ENCODE measurements at regions not wholly inside any gene's neighbourhood (a gene's known extent, or its start where the extent isn't known, plus 50 kb on each side); places are given as distances from the start of the nearest gene placed in this dataset.
"Not testable (repeated sequence)": the region's sequence is repeated elsewhere in the genome, so short reads cannot be mapped to it uniquely, and the experiment has no call there.

DNA sequence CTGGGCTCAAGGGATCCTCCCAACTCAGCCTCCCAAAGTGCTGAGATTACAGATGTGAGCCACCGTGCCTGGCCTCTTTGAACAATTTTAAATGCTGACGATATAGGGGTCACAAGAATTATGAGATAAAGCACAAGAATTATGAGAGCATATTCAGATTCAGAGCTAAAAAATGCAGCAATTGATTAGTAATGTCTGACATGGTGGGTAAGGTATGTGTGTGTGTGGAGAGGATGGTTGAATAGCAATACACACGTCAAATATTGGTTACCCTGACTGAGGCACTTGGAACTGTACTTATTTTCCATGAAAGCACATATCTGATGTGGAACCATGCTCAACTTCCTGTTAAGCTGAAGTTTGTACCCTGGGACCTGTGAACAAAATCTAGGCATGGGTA is 115.6 kb downstream of the EOMES start:
- no peak for DNase-seq
- WGBS, 3 donors: 78 to 83% (median 78%) methylated on average over 3 of the region's 3 CpGs
- Histone ChIP-seq H3K4me3 (no peak overlapping the region), H3K4me1 (ENCODE audit: insufficient read depth) (no peaks in the 10 kb centered on the region), H3K27ac (no peak overlapping the region), H3K27me3 (no peaks in the 10 kb centered on the region), H3K9me3 (no peaks in the 10 kb centered on the region), H3K36me3 (no peaks in the 10 kb centered on the region)
- intact Hi-C loops (cut with DNase I): loop anchor here in 1 of 4 donors (5.0 kb wide), 1 partner anchor 44 kb away; no protein-coding TSS in a partner anchor
- TF ChIP-seq CTCF (IDR thresholded peaks at IDR 0.05): no peak
- no peak for TF ChIP-seq POLR2A (IDR thresholded peaks at IDR 0.05)
- TF ChIP-seq EP300 (IDR thresholded peaks at IDR 0.05): no peak

DNA sequence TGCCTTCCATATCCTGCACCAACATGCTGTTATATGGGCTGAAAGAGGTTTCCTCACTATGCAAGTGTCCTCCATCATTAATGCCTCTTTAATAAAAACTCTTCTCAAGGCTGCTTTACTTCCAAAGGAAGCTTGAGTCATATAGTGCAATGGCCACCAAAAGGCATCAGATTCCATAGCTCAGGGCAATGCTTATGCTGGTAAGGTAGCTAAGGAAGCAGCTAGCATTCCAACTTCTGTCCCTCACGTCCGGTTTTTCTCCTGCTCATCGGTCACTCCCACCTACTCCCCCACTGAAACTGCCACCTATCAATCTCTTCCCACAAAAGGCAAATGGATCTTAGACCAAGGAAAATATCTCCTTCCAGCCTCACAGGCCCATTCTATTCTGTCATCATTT is 117.1 kb upstream of the SLC4A7 start:
- H3K4me1 ChIP-seq (ENCODE audit: insufficient read depth); intact Hi-C loops (cut with DNase I); H3K27me3 ChIP-seq; H3K4me3 ChIP-seq; DNase-seq; H3K9me3 ChIP-seq; H3K27ac ChIP-seq; H3K36me3 ChIP-seq: not testable (repeated sequence)
- 87 to 92% (median 92%) methylated on average over 3 of the region's 3 CpGs for WGBS, 3 donors

DNA sequence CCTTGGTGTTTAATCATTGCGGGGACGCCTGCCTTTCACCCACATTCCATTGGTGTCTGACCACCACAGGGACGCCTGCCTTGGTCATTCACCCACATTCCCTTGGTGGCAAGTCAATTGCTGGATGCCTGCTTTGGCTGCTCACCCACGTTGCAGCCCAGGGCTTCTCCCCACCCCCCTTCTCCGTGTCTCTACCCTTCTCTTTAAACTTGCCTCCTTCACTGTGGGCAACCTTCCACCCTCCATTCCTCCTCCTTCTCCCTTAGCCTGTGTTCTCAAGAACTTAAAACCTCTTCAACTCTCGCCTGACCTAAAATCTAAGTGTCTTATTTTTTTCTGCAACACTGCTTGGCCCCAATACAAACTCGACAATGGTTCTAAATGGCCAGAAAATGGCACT is 115.6 kb upstream of the SLC4A7 start:
- H3K27ac ChIP-seq; H3K27me3 ChIP-seq; DNase-seq; H3K9me3 ChIP-seq; H3K4me1 ChIP-seq (ENCODE audit: insufficient read depth); H3K4me3 ChIP-seq; H3K36me3 ChIP-seq; intact Hi-C loops (cut with DNase I): not testable (repeated sequence)
- 81 to 88% (median 85%) methylated on average over 7 of the region's 7 CpGs for WGBS, 3 donors

DNA sequence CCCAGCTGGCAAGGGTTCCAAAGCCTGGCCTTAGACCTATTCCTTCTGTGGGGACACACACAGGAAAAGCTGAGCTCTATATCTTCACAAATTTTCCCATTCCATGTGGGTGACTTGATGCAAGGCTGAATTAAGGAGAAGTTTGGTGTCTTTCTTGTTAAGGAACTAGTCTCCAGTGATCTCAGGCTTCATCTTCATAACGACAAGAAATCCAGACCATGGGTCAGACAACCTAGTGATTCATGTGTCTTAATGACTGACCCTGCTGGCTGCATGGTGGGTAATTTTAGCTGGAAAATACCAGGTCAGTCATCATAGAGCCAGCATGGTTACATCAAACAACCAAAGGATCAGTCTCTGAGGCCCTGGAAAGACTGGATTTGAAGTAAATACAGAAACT is 112.7 kb upstream of the SLC4A7 start:
- no peak for TF ChIP-seq POLR2A (IDR thresholded peaks at IDR 0.05)
- no peak for TF ChIP-seq CTCF (IDR thresholded peaks at IDR 0.05)
- TF ChIP-seq EP300 (IDR thresholded peaks at IDR 0.05): no peak
- H3K4me1 ChIP-seq (ENCODE audit: insufficient read depth): no peaks in the 10 kb centered on the region
- H3K27me3 ChIP-seq: no peaks in the 10 kb centered on the region
- H3K9me3 ChIP-seq: no peaks in the 10 kb centered on the region
- intact Hi-C loops (cut with DNase I): no loop called here
- DNase-seq: no peak
- H3K27ac ChIP-seq: no peak overlapping the region
- 8 to 38% (median 17%) methylated on average over 1 of the region's 1 CpG for WGBS, 3 donors
- H3K36me3 ChIP-seq: no peaks in the 10 kb centered on the region
- H3K4me3 ChIP-seq: no peak overlapping the region

- 1 to 5% (median 2%) methylated on average over 3 of the region's 3 CpGs for WGBS, 3 donors
- DNase-seq: no peak
- intact Hi-C loops (cut with DNase I): no loop called here
- no peaks in the 10 kb centered on the region for H3K27me3 ChIP-seq
- no peaks in the 10 kb centered on the region for H3K9me3 ChIP-seq
- H3K36me3 ChIP-seq: no peaks in the 10 kb centered on the region
- no peak overlapping the region for H3K4me3 ChIP-seq
- H3K4me1 ChIP-seq (ENCODE audit: insufficient read depth): peaks cover 1% of the 10 kb centered on the region
- TF ChIP-seq CTCF (IDR thresholded peaks at IDR 0.05): no peak
- TF ChIP-seq EP300 (IDR thresholded peaks at IDR 0.05): no peak
- TF ChIP-seq POLR2A (IDR thresholded peaks at IDR 0.05): no peak
- no peak overlapping the region for H3K27ac ChIP-seq
Measured at GRCh38 chr3:27596334-27596841, 112.2 kb upstream of the SLC4A7 start.

Data from ovary (tissue), 7 donors.